ENCODE measurements at regions not wholly inside any gene's neighbourhood (a gene's known extent, or its start where the extent isn't known, plus 50 kb on each side); places are given as distances from the start of the nearest gene placed in this dataset.

DNA sequence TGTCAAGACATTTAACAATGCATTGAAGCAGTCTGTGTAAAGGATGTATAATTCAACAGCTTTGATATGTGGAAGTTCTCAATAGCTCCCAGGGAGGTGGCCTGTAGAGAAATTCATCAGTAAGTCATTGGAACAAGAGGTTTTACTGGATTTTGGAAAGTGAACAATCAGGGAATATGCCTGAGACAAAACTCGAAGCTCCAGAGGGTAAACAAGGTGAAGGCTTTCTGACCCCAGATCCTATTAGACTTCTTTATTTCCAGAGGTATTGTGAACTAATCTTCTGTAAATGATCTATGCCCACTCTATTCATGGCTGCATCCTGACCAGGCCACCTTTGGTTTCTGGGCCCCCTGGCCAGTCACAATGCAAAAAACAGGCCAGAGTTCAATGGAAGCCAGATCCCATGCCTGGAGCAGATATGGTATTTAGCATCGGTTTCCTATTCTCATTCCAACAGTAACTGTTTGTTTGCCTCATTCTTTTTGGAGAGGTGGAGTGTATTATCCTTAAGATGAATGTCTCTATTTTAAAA is 177.3 kb downstream of the SATB1 start:
- CTCF ChIA-PET = no interaction called here
- Mint-ChIP-seq H3K4me3 (no peak overlapping the region), H3K27me3 (peaks cover 4 to 5% of the 10 kb centered on the region in 2 donors), H3K9me3 (peaks cover 0 to 4% (median 0%) of the 10 kb centered on the region in 3 donors), H3K27ac (no peak overlapping the region), H3K4me1 (no peaks in the 10 kb centered on the region), H3K36me3 (no peaks in the 10 kb centered on the region)
- Histone ChIP-seq H3K27me3 (replicated peaks in 1 of 2; ENCODE audit: control insufficient read depth in 2 of 2, extremely low read depth in 1 of 2, insufficient read depth in 2 of 2, low read length in 1 of 2) (no peaks in the 10 kb centered on the region), H3K4me1 (ENCODE audit: control insufficient read depth in 1 of 2, extremely low read depth in 1 of 2, insufficient read depth in 2 of 2, low read length in 2 of 2) (no peaks in the 10 kb centered on the region), H3K27ac (ENCODE audit: low read length) (no peak overlapping the region), H3K9me3 (no peaks in the 10 kb centered on the region), H3K4me3 (ENCODE audit: control insufficient read depth in 1 of 2, extremely low read depth in 1 of 2, low read length in 1 of 2) (no peak overlapping the region), H3K36me3 (ENCODE audit: control insufficient read depth in 2 of 2, extremely low read depth in 1 of 2, insufficient read depth in 1 of 2, low read length in 1 of 2) (no peaks in the 10 kb centered on the region)
- 83% methylated on average over 1 of the region's 2 CpGs for WGBS (ENCODE audit: insufficient coverage)
- DNase-seq (no peak), ATAC-seq (replicated peaks in 1 of 4) (no peak)
- POLR2A ChIA-PET = interaction anchor here in 1 of 2 donors (0.6 kb wide), 1 partner anchor 54 kb away, joined by 8 read pairs; no protein-coding TSS in a partner anchor

DNA sequence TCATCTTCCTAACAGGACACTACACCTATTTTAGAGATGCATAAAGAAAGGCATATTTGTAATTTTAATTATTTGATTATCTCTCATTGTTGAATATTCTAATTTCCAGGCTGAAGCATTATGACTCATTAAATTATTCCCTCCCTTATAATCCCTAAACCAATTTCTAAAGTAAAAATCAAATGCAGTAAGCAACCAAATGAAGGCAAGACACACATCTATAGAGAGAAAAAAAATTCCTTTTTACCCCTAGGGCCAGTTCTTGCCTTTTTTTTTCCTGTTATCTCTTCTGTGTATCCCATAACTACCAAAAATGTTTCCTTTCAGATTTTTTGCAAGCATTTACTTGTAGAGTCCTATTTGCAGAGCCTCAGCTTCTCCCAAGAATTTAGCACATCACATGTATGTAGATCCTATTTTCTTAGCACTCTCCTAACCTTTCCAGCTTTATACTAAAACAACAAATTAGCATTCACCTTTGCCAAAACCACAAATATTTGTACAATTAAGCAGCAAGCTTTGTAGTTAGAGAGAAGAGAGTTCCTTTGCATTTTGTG is 177.9 kb downstream of the SATB1 start:
- Histone ChIP-seq H3K4me3 (ENCODE audit: control insufficient read depth in 1 of 2, extremely low read depth in 1 of 2, low read length in 1 of 2) (no peak overlapping the region), H3K36me3 (ENCODE audit: control insufficient read depth in 2 of 2, extremely low read depth in 1 of 2, insufficient read depth in 1 of 2, low read length in 1 of 2) (no peaks in the 10 kb centered on the region), H3K27ac (ENCODE audit: low read length) (no peak overlapping the region), H3K4me1 (ENCODE audit: control insufficient read depth in 1 of 2, extremely low read depth in 1 of 2, insufficient read depth in 2 of 2, low read length in 2 of 2) (no peaks in the 10 kb centered on the region), H3K9me3 (no peaks in the 10 kb centered on the region), H3K27me3 (replicated peaks in 1 of 2; ENCODE audit: control insufficient read depth in 2 of 2, extremely low read depth in 1 of 2, insufficient read depth in 2 of 2, low read length in 1 of 2) (no peaks in the 10 kb centered on the region)
- H3K9me3 Mint-ChIP-seq = peaks cover 0 to 4% (median 0%) of the 10 kb centered on the region in 3 donors
- ATAC-seq (replicated peaks in 1 of 4) (no peak), DNase-seq (no peak)
- H3K4me3 Mint-ChIP-seq = no peak overlapping the region
- no peaks in the 10 kb centered on the region for H3K4me1 Mint-ChIP-seq
- H3K27me3 Mint-ChIP-seq = peaks cover 0 to 5% of the 10 kb centered on the region in 2 donors
- H3K27ac Mint-ChIP-seq = no peak overlapping the region
- H3K36me3 Mint-ChIP-seq = no peaks in the 10 kb centered on the region
- CTCF ChIA-PET = interaction anchor here in 1 of 2 donors (0.6 kb wide), 1 partner anchor 1999 kb away, joined by 6 read pairs; no protein-coding TSS in a partner anchor
- POLR2A ChIA-PET = interaction anchor here in 1 of 2 donors (0.6 kb wide), 1 partner anchor 53 kb away, joined by 8 read pairs; no protein-coding TSS in a partner anchor

- CTCF ChIA-PET = interaction anchor here in 1 of 2 donors (0.6 kb wide), 1 partner anchor 1998 kb away, joined by 6 read pairs; no protein-coding TSS in a partner anchor
Measured at GRCh38 chr3:18246336-18247060, 178.6 kb downstream of the SATB1 start.

DNA sequence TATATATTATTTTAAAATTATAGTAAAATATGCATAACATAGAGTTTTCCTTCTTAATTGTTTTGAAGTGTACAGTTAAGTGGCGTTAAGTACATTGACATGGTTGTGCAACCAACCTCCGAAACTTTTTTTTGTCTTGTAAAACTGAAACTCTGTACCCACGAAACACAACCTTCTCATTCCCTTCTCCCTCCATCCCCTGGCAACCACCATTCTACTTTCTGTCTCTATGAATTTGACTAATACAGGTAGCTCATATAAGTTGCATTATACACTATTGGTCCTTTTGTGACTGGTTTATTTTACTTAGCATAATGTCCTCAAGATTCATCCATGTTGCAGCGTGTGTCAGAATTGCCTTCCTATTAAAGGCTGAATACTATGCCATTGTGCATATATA is 179.4 kb downstream of the SATB1 start:
- no peaks in the 10 kb centered on the region for H3K36me3 ChIP-seq (ENCODE audit: control insufficient read depth in 2 of 2, extremely low read depth in 1 of 2, insufficient read depth in 1 of 2, low read length in 1 of 2)
- Mint-ChIP-seq H3K27ac (no peak overlapping the region), H3K9me3 (peaks cover 0 to under 1% (median 0%) of the 10 kb centered on the region in 3 donors), H3K4me1 (no peaks in the 10 kb centered on the region), H3K4me3 (no peak overlapping the region), H3K27me3 (peaks cover 3 to 5% of the 10 kb centered on the region in 2 donors), H3K36me3 (no peaks in the 10 kb centered on the region)
- no peaks in the 10 kb centered on the region for H3K9me3 ChIP-seq
- no peaks in the 10 kb centered on the region for H3K4me1 ChIP-seq (ENCODE audit: control insufficient read depth in 1 of 2, extremely low read depth in 1 of 2, insufficient read depth in 2 of 2, low read length in 2 of 2)
- DNase-seq (no peak), ATAC-seq (replicated peaks in 1 of 4) (no peak)
- no CpG with 5 or more reads among the region's 4 CpGs for WGBS (ENCODE audit: insufficient coverage)
- H3K4me3 ChIP-seq (ENCODE audit: control insufficient read depth in 1 of 2, extremely low read depth in 1 of 2, low read length in 1 of 2) = no peak overlapping the region
- ChIA-PET POLR2A (no interaction called here), CTCF (no interaction called here)
- H3K27me3 ChIP-seq (replicated peaks in 1 of 2; ENCODE audit: control insufficient read depth in 2 of 2, extremely low read depth in 1 of 2, insufficient read depth in 2 of 2, low read length in 1 of 2) = no peaks in the 10 kb centered on the region
- no peak overlapping the region for H3K27ac ChIP-seq (ENCODE audit: low read length)

More at GRCh38 chr3:18246336-18247060, 178.6 kb downstream of the SATB1 start:
- H3K4me3 ChIP-seq (ENCODE audit: control insufficient read depth in 1 of 2, extremely low read depth in 1 of 2, low read length in 1 of 2) = no peak overlapping the region
- POLR2A ChIA-PET = no interaction called here
- no peaks in the 10 kb centered on the region for H3K36me3 Mint-ChIP-seq
- no peaks in the 10 kb centered on the region for H3K36me3 ChIP-seq (ENCODE audit: control insufficient read depth in 2 of 2, extremely low read depth in 1 of 2, insufficient read depth in 1 of 2, low read length in 1 of 2)
- WGBS (ENCODE audit: insufficient coverage) = 90% methylated on average over 6 of the region's 7 CpGs
- DNase-seq = no peak
- no peaks in the 10 kb centered on the region for H3K27me3 ChIP-seq (replicated peaks in 1 of 2; ENCODE audit: control insufficient read depth in 2 of 2, extremely low read depth in 1 of 2, insufficient read depth in 2 of 2, low read length in 1 of 2)
- no peak overlapping the region for H3K27ac Mint-ChIP-seq
- H3K27me3 Mint-ChIP-seq = peaks cover 3 to 5% of the 10 kb centered on the region in 2 donors
- no peaks in the 10 kb centered on the region for H3K4me1 ChIP-seq (ENCODE audit: control insufficient read depth in 1 of 2, extremely low read depth in 1 of 2, insufficient read depth in 2 of 2, low read length in 2 of 2)
- ATAC-seq (replicated peaks in 1 of 4) = no peak
- no peaks in the 10 kb centered on the region for H3K9me3 ChIP-seq
- peaks cover 0 to 4% (median 0%) of the 10 kb centered on the region in 3 donors for H3K9me3 Mint-ChIP-seq
- H3K4me1 Mint-ChIP-seq = no peaks in the 10 kb centered on the region
- no peak overlapping the region for H3K27ac ChIP-seq (ENCODE audit: low read length)
- H3K4me3 Mint-ChIP-seq = no peak overlapping the region

- Mint-ChIP-seq H3K4me3 (no peak overlapping the region), H3K36me3 (no peaks in the 10 kb centered on the region), H3K9me3 (no peaks in the 10 kb centered on the region), H3K27me3 (peaks cover 5 to 17% of the 10 kb centered on the region in 2 donors), H3K4me1 (no peaks in the 10 kb centered on the region), H3K27ac (no peak overlapping the region)
- no peaks in the 10 kb centered on the region for H3K27me3 ChIP-seq (replicated peaks in 1 of 2; ENCODE audit: control insufficient read depth in 2 of 2, extremely low read depth in 1 of 2, insufficient read depth in 2 of 2, low read length in 1 of 2)
- no CpG with 5 or more reads among the region's 1 CpG for WGBS (ENCODE audit: insufficient coverage)
- H3K9me3 ChIP-seq = no peaks in the 10 kb centered on the region
- no peak for DNase-seq
- ChIA-PET POLR2A (no interaction called here), CTCF (interaction anchor here in 1 of 2 donors (0.6 kb wide), 1 partner anchor 1102 kb away, joined by 3 read pairs; no protein-coding TSS in a partner anchor)
- no peak overlapping the region for H3K27ac ChIP-seq (ENCODE audit: low read length)
- ATAC-seq (replicated peaks in 1 of 4) = no peak
- no peaks in the 10 kb centered on the region for H3K36me3 ChIP-seq (ENCODE audit: control insufficient read depth in 2 of 2, extremely low read depth in 1 of 2, insufficient read depth in 1 of 2, low read length in 1 of 2)
- H3K4me3 ChIP-seq (ENCODE audit: control insufficient read depth in 1 of 2, extremely low read depth in 1 of 2, low read length in 1 of 2) = no peak overlapping the region
- no peaks in the 10 kb centered on the region for H3K4me1 ChIP-seq (ENCODE audit: control insufficient read depth in 1 of 2, extremely low read depth in 1 of 2, insufficient read depth in 2 of 2, low read length in 2 of 2)
Measured at GRCh38 chr3:18241837-18242236, 183.3 kb downstream of the SATB1 start.

- Mint-ChIP-seq H3K4me3 (no peak overlapping the region), H3K9me3 (no peaks in the 10 kb centered on the region), H3K36me3 (no peaks in the 10 kb centered on the region), H3K27me3 (peaks cover 7 to 17% of the 10 kb centered on the region in 2 donors), H3K27ac (no peak overlapping the region), H3K4me1 (no peaks in the 10 kb centered on the region)
- H3K4me3 ChIP-seq (ENCODE audit: control insufficient read depth in 1 of 2, extremely low read depth in 1 of 2, low read length in 1 of 2) = no peak overlapping the region
- no peak for ATAC-seq (replicated peaks in 1 of 4)
- H3K27ac ChIP-seq (ENCODE audit: low read length) = no peak overlapping the region
- WGBS (ENCODE audit: insufficient coverage) = no CpG with 5 or more reads among the region's 2 CpGs
- H3K4me1 ChIP-seq (ENCODE audit: control insufficient read depth in 1 of 2, extremely low read depth in 1 of 2, insufficient read depth in 2 of 2, low read length in 2 of 2) = no peaks in the 10 kb centered on the region
- ChIA-PET POLR2A (no interaction called here), CTCF (no interaction called here)
- DNase-seq = no peak
- no peaks in the 10 kb centered on the region for H3K27me3 ChIP-seq (replicated peaks in 1 of 2; ENCODE audit: control insufficient read depth in 2 of 2, extremely low read depth in 1 of 2, insufficient read depth in 2 of 2, low read length in 1 of 2)
- H3K9me3 ChIP-seq = no peaks in the 10 kb centered on the region
- no peaks in the 10 kb centered on the region for H3K36me3 ChIP-seq (ENCODE audit: control insufficient read depth in 2 of 2, extremely low read depth in 1 of 2, insufficient read depth in 1 of 2, low read length in 1 of 2)
Measured at GRCh38 chr3:18239674-18240073, 185.5 kb downstream of the SATB1 start.
